Spleen (tissue), 7 donors: ENCODE measurements at regions not wholly inside any gene's neighbourhood (a gene's known extent, or its start where the extent isn't known, plus 50 kb on each side); places are given as distances from the start of the nearest gene placed in this dataset.

Experiments
- CTCF ChIP-seq, 11 experiments: fragments of 200-600 bp in 7 of 11; fragments of 450-650 bp in 4 of 11; sonication (generic) in 4 of 11; IDR thresholded peaks in 8 of 11; conservative IDR thresholded peaks in 3 of 11; 1 replicate in 7 of 11; 2 replicates in 4 of 11; pipeline versions ENCODE4 v1.4.0 to v1.8.0; 2016 to 2021; ENCODE audit warnings: antibody characterized with exemption in 11 of 11, inconsistent platforms in 4 of 11, mild to moderate bottlenecking in 1 of 11
- POLR2AphosphoS5 ChIP-seq, 3 donors: sonication (generic); formaldehyde crosslinking; IDR thresholded peaks; one replicate each; pipeline ENCODE4 v1.5.1; 2017; ENCODE audit warnings: antibody characterized with exemption in 3 of 3
- donor health status: DM: no; HTN: no; CAD: no; lungs with moderate emphysema.
- donor health status: DM: no; HTN: no; CAD: no.
- donor health status: DM: no; HTN: no; CAD: no.

DNA sequence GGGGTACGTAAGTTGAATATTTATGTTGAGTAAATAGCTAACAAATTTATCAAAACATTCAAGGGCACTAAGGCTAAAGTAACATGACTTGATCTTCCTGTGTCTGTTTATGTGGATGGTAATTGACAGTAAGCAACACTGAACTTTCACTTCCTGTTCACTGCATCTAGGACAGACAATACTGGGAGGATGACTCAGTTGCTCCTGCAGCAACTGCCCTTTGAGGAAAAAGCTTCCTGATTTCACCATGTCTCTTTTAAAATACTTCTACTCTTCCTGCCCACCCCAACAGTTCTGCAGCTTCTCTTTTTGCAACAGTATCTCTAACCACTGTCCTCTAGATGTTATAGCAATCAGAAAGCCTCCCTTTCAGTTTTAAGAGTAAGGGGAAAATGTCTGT lies 76.6 kb upstream of the HGF start:
- TF ChIP-seq CTCF (IDR thresholded peaks at IDR 0.05 in 8 of 11, conservative IDR thresholded peaks at IDR 0.05 in 3 of 11): no peak
- no peak for TF ChIP-seq POLR2AphosphoS5 (IDR thresholded peaks at IDR 0.05)
